Retina (tissue), 1 donor: ENCODE measurements at regions not wholly inside any gene's neighbourhood (a gene's known extent, or its start where the extent isn't known, plus 50 kb on each side); places are given as distances from the start of the nearest gene placed in this dataset.
A peak's percentile ranks its signal among the peaks of the same experiment; 100 is the strongest.

Experiments
- DNase-seq: peaks from one replicate; pipeline ENCODE4 v3.0.0-alpha.2; 2016

GRCh38 chr7:12949060-12949931, 261.9 kb downstream of the ARL4A start:
- no peak for DNase-seq

DNA sequence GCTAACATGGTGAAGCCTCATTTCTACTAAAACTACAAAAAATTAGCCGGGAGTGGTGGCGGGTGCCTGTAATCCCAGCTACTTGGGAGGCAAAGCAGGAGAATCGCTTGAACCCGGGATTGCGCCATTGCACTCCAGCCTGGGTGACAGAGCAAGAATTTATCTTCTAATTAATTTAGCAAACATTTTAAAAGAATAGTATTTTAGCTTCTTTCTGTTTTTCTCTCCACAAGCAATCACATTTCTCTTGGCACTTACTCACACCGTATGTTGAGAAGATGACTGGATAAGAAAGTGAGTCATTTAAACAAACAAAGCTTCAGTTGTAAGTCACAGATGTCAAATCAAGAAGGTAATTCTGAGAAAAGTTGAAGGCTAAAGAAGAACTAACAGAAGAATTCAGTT, 264.0 kb downstream of the ARL4A start:
- DNase-seq: no peak

DNA sequence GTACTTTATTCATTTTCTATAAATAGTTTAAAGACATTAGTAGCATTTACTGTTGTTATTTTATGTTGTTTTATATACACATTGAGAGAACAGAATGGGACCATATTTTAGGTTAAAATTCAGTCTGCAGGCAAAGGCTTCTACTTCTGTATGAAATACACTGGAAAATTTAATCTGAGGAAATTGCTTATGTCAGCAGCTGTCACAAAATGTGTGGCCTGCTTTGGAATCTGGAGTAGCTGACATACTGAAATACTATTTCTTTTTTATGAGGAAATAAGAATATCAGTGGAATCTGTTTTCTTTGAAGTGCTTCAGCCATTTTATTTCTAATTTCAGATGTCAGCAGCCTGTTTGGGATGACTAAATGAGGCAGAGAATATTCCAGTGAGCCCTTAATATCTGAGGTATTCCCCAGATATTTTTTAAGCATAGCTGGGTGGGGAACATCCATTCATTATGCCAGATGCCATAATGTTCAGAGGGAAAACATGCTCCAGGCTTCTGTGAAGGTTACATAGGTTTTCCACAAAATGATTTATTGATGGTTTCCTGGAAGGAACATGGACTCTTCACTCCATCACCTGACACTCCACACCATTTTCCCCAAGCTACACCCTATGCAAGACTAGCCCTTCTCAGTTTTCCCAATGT, 267.1 kb downstream of the ARL4A start:
- DNase-seq: no peak

GRCh38 chr7:12957487-12957886, 270.1 kb downstream of the ARL4A start:
- no peak for DNase-seq

DNA sequence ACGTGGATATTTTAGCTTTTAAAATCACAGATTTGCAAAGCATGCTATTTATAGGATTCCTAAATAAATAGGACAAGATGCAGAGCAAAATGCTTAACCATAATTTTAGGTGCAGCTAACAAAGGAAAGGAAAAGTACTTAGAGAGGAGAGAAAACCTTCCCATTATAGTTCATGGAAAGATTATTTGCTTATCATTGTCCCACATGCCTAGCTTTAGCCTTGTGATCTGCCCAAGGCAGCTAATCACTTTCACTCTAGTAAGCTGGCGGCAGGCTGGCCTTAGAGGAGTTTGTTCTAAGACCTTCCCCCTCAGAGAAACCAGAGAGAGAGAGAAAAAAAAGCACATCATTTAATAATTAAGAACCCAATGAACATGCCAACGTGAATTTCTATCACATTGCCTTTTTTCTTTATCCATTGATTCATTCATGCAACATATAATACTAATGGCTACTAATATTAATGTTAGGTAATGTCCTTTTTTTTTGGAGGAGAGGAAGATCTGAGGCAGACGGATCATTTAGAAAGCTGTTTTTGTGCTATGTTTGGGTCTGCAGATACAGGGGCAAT, 274.6 kb downstream of the ARL4A start:
- DNase-seq: peak; percentile 61

- DNase-seq: no peak
These were observed 276.0 kb downstream of the ARL4A start for GRCh38 chr7:12963435-12963834.

DNA sequence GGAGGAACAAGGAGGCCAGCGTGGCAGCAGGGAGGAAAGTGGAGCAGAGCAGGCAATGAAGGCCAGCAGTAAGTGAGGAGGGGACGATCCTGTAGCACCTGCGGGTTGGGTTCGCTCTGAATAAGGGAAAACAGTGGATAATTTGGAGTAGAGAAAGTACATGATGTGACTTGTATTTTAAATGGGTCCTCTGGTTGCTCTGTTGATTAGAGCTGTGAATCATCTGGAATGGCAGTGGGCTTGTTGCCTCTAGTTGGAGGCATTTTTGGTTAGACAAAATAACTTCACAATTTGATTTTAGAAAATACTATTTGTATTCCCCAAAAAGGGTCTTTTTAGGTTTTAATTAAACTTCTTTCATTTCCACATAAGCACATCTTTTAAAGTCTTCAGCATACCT, 277.4 kb downstream of the ARL4A start:
- DNase-seq: no peak

GRCh38 chr7:12965767-12966166, 278.3 kb downstream of the ARL4A start:
- DNase-seq: no peak

- no peak for DNase-seq
These were observed 279.9 kb downstream of the ARL4A start for GRCh38 chr7:12967322-12967721.

DNA sequence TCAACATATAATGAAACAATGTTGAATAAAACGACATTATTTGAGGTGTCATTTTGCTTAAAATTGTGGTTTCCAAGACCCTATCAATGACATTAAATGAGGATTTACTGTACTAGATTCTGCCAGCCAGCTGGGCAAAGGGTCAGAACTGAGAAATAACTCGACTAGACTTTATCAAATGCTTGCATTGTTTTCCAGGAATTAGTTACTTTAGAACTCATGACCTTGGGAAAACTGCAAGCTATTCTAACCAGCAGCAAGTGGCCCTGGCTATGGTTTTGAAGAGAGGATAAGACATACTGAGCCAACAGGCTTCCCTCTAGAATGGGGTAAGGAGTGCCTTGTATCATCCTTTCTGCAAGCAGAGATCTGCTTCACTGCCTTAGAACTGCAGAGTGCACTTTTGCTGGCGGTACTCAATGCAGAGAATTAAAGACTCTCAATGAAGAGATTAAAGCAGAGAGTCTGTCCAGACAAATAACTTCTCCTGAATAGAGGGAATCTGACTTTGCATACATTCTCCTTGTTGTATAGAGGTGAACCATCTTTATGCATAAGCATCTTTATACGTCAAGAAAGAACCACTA, 281.5 kb downstream of the ARL4A start:
- no peak for DNase-seq

DNA sequence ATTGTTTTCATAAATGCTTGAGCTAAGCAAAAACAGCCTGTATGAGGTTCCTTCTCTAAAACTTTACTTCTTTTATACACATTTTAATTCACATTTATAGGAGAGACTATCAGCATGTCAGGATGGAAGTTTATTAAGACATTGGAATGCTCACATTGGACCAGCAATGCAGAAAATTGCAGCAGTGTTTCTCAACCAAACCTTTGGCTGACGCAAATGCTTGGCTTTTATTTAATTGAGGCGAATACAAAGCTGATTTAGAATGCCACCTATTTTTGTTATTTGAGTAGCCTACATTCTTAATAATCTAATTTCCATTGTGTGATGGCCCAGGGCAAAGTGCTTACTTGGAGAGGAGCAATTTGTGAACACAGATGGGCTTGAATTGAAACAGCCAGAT, 283.2 kb downstream of the ARL4A start:
- no peak for DNase-seq

DNA sequence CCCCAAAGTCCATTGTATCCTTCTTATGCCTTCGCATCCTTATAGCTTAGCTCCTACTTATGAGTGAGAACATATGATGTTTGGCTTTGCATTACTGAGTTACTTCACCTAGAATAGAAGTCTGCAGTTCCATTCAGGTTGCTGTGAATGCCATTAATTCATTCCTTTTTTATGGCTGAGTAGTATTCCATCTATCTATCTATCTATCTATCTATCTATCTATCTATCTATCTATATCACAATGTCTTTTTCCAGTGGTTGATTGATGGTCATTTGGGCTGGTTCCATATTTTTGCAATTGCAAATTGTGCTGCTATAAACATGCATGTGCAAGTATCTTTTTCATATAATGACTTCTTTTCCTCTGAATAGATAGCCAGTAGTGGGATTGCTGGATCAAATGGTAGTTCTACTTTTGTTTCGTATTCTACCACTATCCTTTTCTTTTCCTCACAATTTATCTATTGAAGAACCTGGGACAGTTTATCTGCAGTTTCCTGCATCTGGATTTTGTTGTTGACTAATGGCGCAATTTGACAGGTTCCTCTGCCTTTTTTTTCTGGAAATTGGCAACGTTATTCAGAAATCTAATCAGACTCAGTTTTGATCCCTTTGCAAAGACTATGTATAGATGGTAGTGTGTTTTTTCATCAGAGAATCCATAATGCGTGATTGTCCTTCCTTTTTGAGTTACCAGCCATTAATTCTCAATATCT, 287.2 kb downstream of the ARL4A start:
- DNase-seq: no peak

- no peak for DNase-seq
These were observed 288.0 kb downstream of the ARL4A start for GRCh38 chr7:12975412-12975811.

- no peak for DNase-seq
These were observed 291.7 kb downstream of the ARL4A start for GRCh38 chr7:12979181-12979580.

GRCh38 chr7:12982178-12982577, 294.7 kb downstream of the ARL4A start:
- no peak for DNase-seq

DNA sequence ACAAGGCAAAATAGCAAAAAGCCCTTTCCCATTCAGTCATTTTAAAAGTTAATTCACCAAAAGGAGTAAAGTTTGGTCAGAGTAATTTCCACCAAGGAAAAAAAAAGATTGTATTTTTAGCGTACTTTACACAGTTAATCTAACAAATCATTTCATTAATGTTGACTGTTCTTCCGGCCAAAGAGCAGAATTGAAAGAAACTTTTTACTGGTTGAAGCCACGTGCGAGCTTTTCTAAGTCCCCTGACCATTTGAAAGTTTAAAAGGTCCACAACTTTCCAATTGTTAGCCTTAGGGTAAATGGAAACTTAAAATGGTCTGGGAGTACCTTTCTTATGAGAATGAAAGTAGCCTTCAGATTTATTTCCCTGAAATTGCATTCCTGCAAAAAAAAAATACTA, 296.7 kb downstream of the ARL4A start:
- DNase-seq: no peak

- DNase-seq: no peak
These were observed 297.8 kb downstream of the ARL4A start for GRCh38 chr7:12985228-12985627.

DNA sequence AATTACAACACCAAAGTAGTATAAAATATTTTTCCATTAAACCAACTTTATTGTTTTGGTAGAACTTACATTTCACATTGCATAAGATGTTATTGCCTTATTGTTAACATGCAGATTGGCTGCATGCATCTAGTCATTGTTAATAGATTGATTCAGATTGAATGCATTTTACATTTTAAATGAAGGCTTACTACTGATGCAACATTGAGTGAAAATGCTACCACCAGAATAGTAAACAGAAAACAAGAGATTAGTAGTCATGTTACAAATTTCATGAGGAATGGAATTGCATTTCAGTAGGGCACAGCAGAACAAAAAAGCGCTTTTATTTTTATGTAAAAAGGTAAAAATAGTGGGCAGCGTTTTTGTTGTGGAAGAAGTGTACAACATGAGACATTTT, 298.3 kb downstream of the ARL4A start:
- no peak for DNase-seq

GRCh38 chr7:12987238-12987637, 299.8 kb downstream of the ARL4A start:
- DNase-seq: no peak

- no peak for DNase-seq
These were observed 303.0 kb downstream of the ARL4A start for GRCh38 chr7:12990440-12990839.

- DNase-seq: no peak
These were observed 305.6 kb downstream of the ARL4A start for GRCh38 chr7:12993025-12993424.

DNA sequence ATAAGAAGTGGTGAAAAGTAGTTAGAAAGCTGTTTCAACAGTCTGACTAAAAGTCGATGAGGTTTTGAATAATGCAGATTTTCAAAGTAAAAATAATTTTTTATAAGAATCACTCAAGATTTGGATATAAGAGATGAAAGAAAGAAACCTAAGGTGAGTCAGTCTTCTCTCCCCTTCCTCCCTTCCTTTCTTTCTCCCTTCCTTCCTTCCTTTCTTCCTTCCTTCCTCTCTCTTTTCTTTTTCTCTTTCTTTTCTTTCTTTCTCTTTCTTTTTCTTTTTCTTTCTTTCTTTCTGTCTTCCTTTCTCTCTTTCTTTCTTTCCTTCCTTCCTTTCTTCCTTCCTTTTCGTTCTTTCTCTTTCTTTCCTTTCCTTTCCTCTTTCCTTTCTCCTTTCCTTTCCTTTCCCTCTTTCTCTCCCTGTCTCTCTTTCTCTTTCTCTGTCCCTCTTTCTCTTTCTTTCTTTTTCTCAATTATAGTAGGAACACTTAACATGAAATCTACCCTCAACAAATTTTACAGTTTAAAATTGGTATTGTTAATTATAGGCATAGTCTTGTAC, 308.6 kb downstream of the ARL4A start:
- no peak for DNase-seq

- no peak for DNase-seq
These were observed 319.9 kb downstream of the ARL4A start for GRCh38 chr7:13007331-13007730.
